ENCODE measurements at regions not wholly inside any gene's neighbourhood (a gene's known extent, or its start where the extent isn't known, plus 50 kb on each side); places are given as distances from the start of the nearest gene placed in this dataset.
"Not testable (repeated sequence)": the region's sequence is repeated elsewhere in the genome, so short reads cannot be mapped to it uniquely, and the experiment has no call there.

- TF ChIP-seq, protein P1, sequence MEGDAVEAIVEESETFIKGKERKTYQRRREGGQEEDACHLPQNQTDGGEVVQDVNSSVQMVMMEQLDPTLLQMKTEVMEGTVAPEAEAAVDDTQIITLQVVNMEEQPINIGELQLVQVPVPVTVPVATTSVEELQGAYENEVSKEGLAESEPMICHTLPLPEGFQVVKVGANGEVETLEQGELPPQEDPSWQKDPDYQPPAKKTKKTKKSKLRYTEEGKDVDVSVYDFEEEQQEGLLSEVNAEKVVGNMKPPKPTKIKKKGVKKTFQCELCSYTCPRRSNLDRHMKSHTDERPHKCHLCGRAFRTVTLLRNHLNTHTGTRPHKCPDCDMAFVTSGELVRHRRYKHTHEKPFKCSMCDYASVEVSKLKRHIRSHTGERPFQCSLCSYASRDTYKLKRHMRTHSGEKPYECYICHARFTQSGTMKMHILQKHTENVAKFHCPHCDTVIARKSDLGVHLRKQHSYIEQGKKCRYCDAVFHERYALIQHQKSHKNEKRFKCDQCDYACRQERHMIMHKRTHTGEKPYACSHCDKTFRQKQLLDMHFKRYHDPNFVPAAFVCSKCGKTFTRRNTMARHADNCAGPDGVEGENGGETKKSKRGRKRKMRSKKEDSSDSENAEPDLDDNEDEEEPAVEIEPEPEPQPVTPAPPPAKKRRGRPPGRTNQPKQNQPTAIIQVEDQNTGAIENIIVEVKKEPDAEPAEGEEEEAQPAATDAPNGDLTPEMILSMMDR (IDR thresholded peaks at IDR 0.05) = no peak
- no peak for TF ChIP-seq ZFX (IDR thresholded peaks at IDR 0.05; ENCODE audit: borderline replicate concordance)
- no peak overlapping the region for H3K27ac ChIP-seq
These were observed 269.9 kb downstream of the UTRN start for GRCh38 chr6:144555066-144555465.

GRCh38 chr6:144559865-144560593 is 274.9 kb downstream of the UTRN start:
- TF ChIP-seq, protein P1 (IDR thresholded peaks at IDR 0.05) = no peak
- no peak for TF ChIP-seq ZFX (IDR thresholded peaks at IDR 0.05; ENCODE audit: borderline replicate concordance)
- H3K27ac ChIP-seq = peak overlapping the region; percentile 56

GRCh38 chr6:144561455-144562043 is 276.4 kb downstream of the UTRN start:
- TF ChIP-seq, protein P1 (IDR thresholded peaks at IDR 0.05) = no peak
- no peak for TF ChIP-seq ZFX (IDR thresholded peaks at IDR 0.05; ENCODE audit: borderline replicate concordance)
- H3K27ac ChIP-seq = no peak overlapping the region

DNA sequence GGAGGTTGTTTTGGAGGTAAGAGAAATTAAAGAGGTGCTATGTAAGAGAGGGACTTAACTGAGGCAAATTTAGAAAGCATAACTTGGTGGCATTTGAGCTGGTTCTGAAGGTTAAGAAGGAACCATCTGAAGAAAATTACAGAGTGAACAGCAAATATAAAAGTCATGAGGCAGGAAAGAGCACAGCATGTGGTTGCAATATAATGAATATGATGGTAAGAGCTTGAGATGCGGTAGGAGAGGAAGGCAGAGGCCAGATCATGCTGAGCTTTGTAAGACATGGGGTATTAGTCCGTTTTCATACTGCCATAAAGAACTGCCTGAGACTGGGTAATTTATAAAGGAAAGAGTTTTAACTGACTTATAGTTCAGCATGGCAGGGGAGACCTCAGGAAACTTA is 279.1 kb downstream of the UTRN start:
- no peak overlapping the region for H3K27ac ChIP-seq
- TF ChIP-seq ZFX (IDR thresholded peaks at IDR 0.05; ENCODE audit: borderline replicate concordance) = no peak
- TF ChIP-seq, protein P1 (IDR thresholded peaks at IDR 0.05) = no peak

DNA sequence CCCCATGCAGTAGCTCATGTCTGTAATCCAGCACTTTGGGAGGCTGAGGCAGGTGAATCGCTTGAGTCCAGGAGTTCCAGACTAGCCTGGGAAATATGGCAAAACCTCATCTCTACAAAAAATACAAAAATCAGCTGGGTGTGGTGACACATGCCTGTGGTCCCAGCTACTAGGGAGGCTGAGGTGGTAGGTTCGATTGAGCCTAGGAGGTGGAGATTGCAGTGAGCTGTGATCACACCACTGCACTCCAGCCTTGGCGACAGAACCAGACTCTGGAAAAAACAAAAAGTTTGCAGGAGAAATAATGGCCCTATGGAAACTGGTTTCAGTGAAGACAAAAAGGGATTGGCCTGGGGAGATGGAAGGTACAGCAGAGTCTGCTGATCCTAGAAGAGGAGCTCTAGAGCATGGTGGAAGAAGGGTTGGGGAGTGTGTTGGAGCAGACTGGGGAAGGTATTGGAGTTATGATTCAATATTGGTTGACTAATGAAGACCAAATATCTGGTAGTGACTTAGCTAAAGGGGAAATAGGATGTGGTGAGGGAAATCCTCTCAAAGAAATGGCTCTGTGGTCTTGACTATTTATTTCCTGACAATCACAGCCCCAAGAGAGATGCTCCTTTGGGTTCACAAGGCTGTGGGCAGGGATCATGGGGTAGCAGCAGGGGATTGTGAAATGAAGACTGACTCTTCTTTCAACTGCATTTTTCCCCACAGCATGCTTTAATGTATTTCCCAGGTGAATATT is 281.9 kb downstream of the UTRN start:
- no peak for TF ChIP-seq ZFX (IDR thresholded peaks at IDR 0.05; ENCODE audit: borderline replicate concordance)

DNA sequence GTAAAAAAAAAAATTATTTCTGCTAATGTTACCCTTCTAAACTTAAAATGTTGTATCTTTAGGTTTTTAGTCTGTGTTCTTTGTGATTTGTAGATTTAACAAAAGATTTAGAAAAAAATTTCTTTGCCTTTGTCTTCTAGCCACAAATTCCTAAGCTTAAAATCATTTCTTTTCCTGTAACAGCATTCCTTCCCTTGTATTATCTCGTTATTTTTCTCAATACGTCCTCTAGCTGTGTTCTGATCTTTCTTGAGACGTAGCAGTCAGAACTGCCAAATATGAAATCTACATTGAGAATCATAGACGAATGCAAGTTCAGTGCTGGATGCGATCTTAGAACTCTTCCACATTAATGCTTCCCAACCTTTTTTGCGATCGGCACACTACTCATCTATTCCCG is 283.1 kb downstream of the UTRN start:
- H3K27ac ChIP-seq = no peak overlapping the region
- TF ChIP-seq, protein P1 (IDR thresholded peaks at IDR 0.05) = no peak
- no peak for TF ChIP-seq ZFX (IDR thresholded peaks at IDR 0.05; ENCODE audit: borderline replicate concordance)

More for the DNA sequence above, 281.9 kb downstream of the UTRN start:
- H3K27ac ChIP-seq = no peak overlapping the region

GRCh38 chr6:144572541-144572940 is 287.4 kb downstream of the UTRN start:
- not testable (repeated sequence) for H3K27ac ChIP-seq

DNA sequence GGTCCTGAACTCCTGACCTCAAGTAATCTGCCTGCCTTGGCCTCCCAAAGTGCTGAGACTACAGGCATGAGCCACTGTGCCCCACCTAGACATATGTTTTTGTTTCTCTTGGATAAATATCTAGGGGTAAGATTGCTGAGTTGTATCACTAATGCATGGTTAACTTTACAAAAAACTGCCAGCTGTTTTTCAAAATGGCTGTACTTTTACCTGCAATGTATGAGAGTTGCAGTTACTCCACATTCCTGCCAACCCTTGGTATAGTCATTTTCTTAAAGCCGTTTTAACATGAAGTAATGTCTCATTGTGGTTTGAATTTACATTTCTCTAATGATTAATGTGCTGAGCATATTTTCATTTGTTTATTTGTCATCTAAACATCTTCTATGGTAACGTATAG is 289.7 kb downstream of the UTRN start:
- no peak overlapping the region for H3K27ac ChIP-seq
- TF ChIP-seq, protein P1 (IDR thresholded peaks at IDR 0.05) = no peak
- no peak for TF ChIP-seq ZFX (IDR thresholded peaks at IDR 0.05; ENCODE audit: borderline replicate concordance)

All from 22Rv1 (cell line).